ENCODE measurements at regions not wholly inside any gene's neighbourhood (a gene's known extent, or its start where the extent isn't known, plus 50 kb on each side); places are given as distances from the start of the nearest gene placed in this dataset.
"Not testable (repeated sequence)": the region's sequence is repeated elsewhere in the genome, so short reads cannot be mapped to it uniquely, and the experiment has no call there.

DNA sequence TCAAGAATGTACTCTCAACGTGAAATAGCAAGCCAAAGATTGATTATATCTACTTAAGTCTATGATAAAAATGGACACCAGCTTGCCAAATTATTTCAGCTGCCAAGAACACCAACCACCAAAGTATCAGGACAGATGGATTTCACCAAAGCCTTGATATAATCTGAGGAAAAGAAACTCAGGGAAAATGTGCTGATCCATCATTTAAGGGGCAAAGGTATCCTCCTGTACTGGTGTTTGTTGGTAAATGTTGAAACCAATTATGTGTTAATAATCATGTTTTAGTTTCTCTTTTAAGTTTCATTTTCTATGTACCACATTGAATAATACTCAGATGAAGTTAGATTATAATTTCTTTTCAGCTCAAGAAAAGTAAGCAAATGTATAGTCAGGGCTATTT, 1284.3 kb upstream of the TMEM132C start:
- TF ChIP-seq, protein P1, sequence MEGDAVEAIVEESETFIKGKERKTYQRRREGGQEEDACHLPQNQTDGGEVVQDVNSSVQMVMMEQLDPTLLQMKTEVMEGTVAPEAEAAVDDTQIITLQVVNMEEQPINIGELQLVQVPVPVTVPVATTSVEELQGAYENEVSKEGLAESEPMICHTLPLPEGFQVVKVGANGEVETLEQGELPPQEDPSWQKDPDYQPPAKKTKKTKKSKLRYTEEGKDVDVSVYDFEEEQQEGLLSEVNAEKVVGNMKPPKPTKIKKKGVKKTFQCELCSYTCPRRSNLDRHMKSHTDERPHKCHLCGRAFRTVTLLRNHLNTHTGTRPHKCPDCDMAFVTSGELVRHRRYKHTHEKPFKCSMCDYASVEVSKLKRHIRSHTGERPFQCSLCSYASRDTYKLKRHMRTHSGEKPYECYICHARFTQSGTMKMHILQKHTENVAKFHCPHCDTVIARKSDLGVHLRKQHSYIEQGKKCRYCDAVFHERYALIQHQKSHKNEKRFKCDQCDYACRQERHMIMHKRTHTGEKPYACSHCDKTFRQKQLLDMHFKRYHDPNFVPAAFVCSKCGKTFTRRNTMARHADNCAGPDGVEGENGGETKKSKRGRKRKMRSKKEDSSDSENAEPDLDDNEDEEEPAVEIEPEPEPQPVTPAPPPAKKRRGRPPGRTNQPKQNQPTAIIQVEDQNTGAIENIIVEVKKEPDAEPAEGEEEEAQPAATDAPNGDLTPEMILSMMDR (IDR thresholded peaks at IDR 0.05), result no peak
- no peak for DNase-seq (ENCODE audit: low spot score)
- H3K27ac ChIP-seq, result no peak overlapping the region
- H3K4me3 ChIP-seq, result no peak overlapping the region

DNA sequence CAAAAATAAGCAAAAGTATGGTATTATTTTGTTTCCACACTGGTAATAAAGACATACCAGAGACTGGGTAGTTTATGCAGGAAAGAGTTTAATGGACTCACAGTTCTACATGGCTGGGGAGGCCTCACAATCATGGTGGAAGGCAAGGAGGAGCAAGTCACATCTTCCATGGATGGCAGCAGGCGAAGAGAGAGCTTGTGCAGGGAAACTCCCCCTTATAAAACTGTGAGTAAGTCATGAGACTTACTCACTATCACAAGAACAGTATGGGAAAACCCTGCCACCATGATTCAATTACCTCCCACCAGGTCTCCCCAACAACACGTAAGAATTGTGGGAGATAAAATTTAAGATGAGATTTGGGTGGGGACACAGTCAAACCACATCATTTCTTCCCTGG, 1283.2 kb upstream of the TMEM132C start:
- not testable (repeated sequence) for DNase-seq (ENCODE audit: low spot score); H3K27ac ChIP-seq; H3K4me3 ChIP-seq

DNA sequence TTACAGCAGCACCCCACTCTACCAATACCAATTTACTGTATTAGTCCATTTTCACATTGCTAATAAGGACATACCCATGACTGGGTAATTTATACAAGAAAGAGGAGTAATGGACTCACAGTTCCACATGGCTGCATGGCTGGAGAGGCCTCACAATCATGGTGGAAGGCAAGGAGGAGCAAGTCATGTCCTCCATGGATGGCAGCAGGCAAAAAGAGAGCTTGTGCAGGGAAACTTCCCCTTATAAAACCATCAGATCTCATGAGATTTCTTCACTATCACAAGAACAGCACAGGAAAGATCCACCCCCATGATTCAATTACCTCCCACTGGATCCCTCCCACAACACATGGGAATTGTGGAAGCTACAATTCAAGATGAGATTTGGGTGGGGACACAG, 1281.3 kb upstream of the TMEM132C start:
- not testable (repeated sequence) for H3K4me3 ChIP-seq; DNase-seq (ENCODE audit: low spot score); H3K27ac ChIP-seq

DNA sequence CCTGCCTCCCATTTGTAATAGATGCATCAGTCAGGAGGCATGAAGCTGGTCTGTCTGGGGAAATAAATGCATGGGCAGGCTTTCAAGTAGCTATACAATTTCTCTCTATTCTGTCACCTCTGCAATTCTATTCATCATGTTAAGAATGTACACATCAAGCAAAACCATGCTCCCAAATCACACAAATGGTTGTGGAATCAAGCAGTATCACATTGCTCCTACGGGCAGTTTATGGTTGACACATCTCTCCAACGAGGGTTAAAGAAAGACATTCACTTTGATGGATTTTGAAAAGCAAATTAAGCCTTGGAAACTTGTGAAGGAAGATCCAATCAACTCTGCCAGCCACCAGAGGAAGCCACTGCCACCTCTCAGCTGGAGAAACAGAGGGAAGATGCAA, 1277.4 kb upstream of the TMEM132C start:
- Histone ChIP-seq H3K4me3 (no peak overlapping the region), H3K27ac (no peak overlapping the region)
- DNase-seq (ENCODE audit: low spot score), result no peak
- TF ChIP-seq, protein P1 (IDR thresholded peaks at IDR 0.05), result no peak

DNA sequence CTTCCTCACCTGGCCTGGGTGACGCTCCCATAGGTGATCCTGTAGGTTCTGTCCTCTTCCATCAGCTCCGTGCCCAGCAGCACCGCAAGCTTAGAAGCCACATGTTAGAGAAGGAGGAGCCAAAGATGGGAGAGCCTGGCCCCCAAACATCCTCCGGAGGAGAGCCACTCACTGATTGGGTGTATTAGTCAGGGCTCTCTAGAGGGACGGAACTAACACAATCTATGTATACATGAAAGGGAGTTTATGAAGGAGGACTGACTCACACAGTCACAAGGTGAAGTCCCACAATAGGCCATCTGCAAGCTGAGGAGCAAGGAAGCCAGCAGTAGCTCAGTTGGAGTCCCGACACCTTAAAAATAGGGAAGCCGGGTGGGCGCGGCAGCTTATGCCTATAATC, 1273.1 kb upstream of the TMEM132C start:
- no peak for DNase-seq (ENCODE audit: low spot score)
- TF ChIP-seq, protein P1 (IDR thresholded peaks at IDR 0.05), result no peak
- Histone ChIP-seq H3K27ac (no peak overlapping the region), H3K4me3 (no peak overlapping the region)

DNA sequence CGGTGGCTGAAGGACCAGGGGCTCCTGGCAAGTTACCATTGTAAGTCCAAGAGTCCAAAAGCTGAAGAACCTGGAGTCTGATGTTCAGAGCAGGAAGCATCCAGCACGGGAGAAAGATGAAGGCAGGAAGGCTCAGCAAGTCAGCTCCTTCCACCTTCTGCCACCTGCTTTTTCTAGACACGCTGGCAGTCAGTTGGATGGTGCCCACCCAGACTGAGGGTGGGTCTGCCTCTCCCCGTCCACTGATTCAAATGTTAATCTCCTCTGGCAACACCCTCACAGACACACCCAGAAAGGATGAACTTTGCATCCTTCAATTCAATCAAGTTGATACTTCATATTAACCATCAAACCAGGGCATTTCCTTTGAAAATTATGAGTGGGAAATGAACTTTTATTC, 1272.4 kb upstream of the TMEM132C start:
- no peak overlapping the region for H3K27ac ChIP-seq
- TF ChIP-seq, protein P1 (IDR thresholded peaks at IDR 0.05), result no peak
- H3K4me3 ChIP-seq, result no peak overlapping the region
- DNase-seq (ENCODE audit: low spot score), result no peak

DNA sequence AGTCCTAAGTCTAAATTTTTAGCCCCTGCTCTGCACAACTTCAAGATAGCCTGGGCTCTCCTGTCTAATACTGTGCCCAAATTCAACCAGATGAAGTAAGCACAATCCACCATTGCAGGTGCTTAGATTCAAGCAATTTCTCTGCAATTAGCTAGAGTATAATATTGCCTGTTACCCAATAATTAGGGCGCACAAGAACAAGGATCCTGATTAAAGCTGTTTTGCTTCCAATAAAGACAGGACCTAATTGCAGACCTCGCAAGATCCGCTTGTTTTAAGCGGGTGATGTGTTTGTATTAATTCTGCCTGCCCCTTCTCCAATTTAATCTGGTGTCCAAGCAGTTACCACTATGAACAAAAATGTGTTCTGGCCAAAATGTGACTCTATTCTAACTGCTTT, 1268.9 kb upstream of the TMEM132C start:
- Histone ChIP-seq H3K4me3 (no peak overlapping the region), H3K27ac (no peak overlapping the region)
- no peak for DNase-seq (ENCODE audit: low spot score)
- TF ChIP-seq, protein P1 (IDR thresholded peaks at IDR 0.05), result no peak

DNA sequence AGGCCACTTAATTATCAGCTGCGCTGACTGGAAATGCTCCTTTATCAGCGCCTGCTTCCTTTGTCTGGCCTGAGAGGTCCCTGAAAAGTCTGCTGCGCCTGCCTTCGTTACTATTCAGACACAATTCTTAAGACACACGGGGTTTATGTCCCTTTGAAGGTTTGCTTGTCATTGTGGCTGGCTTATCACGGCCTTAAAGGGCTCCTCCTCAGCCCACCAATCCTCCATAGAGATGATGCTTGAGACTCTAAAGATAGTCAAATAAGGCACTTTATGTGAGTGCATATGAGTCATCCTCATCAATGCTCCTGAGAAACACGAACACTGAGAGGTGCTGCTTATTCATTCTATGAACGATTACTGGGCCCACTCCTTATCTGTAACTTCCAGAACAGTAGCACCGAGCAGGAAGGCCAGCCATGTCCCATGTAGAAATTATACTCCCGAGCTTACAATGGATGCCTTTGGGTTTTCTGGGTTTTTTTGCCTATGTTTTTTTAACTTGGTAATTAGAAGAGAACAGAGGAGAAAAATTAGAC, 1268.2 kb upstream of the TMEM132C start:
- Histone ChIP-seq H3K27ac (no peak overlapping the region), H3K4me3 (no peak overlapping the region)
- DNase-seq (ENCODE audit: low spot score), result no peak
- TF ChIP-seq, protein P1 (IDR thresholded peaks at IDR 0.05), result no peak

All from coronary artery (tissue), 2 donors.